ENCODE measurements at regions not wholly inside any gene's neighbourhood (a gene's known extent, or its start where the extent isn't known, plus 50 kb on each side); places are given as distances from the start of the nearest gene placed in this dataset.

- no peak overlapping the region for H3K4me3 ChIP-seq (ENCODE audit: low read length)
- no peaks in the 10 kb centered on the region for H3K9me2 ChIP-seq (replicated peaks; ENCODE audit: control insufficient read depth, low read length)
- H3F3A ChIP-seq (ENCODE audit: control insufficient read depth, insufficient read depth): no peaks in the 10 kb centered on the region
- no peaks in the 10 kb centered on the region for H3K36me3 ChIP-seq (ENCODE audit: control insufficient read depth, low read length)
- no peaks in the 10 kb centered on the region for H3K27me3 ChIP-seq (ENCODE audit: control insufficient read depth, low read length)
- no peaks in the 10 kb centered on the region for H3K9me3 ChIP-seq (ENCODE audit: control insufficient read depth, insufficient read depth, low read length)
- no peaks in the 10 kb centered on the region for H4K20me1 ChIP-seq (ENCODE audit: control insufficient read depth, insufficient read depth, low read depth, low read length)
- TF ChIP-seq, protein P1, sequence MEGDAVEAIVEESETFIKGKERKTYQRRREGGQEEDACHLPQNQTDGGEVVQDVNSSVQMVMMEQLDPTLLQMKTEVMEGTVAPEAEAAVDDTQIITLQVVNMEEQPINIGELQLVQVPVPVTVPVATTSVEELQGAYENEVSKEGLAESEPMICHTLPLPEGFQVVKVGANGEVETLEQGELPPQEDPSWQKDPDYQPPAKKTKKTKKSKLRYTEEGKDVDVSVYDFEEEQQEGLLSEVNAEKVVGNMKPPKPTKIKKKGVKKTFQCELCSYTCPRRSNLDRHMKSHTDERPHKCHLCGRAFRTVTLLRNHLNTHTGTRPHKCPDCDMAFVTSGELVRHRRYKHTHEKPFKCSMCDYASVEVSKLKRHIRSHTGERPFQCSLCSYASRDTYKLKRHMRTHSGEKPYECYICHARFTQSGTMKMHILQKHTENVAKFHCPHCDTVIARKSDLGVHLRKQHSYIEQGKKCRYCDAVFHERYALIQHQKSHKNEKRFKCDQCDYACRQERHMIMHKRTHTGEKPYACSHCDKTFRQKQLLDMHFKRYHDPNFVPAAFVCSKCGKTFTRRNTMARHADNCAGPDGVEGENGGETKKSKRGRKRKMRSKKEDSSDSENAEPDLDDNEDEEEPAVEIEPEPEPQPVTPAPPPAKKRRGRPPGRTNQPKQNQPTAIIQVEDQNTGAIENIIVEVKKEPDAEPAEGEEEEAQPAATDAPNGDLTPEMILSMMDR (IDR thresholded peaks at IDR 0.05; ENCODE audit: low read depth, low read length, poor library complexity, severe bottlenecking): no peak
- no peak for TF ChIP-seq EZH2phosphoT487 (IDR thresholded peaks at IDR 0.05; ENCODE audit: borderline replicate concordance, low read length)
- no peak overlapping the region for H3K4me2 ChIP-seq (ENCODE audit: low read length)
- no peaks in the 10 kb centered on the region for H3K4me1 ChIP-seq (ENCODE audit: control insufficient read depth, low read length)
- H3K79me2 ChIP-seq (ENCODE audit: control insufficient read depth, low read length): no peaks in the 10 kb centered on the region
- no peak overlapping the region for H3K27ac ChIP-seq (ENCODE audit: low read depth, low read length)
These were observed 279.2 kb upstream of the NOCT start for GRCh38 chr4:138736362-138736761.

DNA sequence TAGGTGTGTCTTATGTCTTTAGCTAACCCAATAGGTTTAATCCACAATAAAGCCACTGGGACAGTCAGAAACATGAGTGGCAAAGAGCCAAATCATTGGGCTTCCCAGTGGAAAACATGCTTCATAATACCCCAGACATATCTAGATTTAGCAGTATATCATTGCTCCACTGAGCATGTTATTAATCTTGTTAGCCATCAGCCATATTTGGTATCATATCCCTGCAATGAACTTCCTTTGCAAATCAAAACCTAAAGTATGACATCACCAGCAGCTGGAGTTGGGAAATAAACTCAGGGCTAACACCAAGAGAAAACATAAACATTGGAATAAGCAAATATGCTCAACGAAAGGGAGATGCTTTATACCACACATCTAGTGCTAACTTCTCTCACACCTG is 280.8 kb upstream of the NOCT start:
- no peaks in the 10 kb centered on the region for H3K9me3 ChIP-seq (ENCODE audit: control insufficient read depth, insufficient read depth, low read length)
- no peak overlapping the region for H3K4me2 ChIP-seq (ENCODE audit: low read length)
- H3K36me3 ChIP-seq (ENCODE audit: control insufficient read depth, low read length): no peaks in the 10 kb centered on the region
- TF ChIP-seq EZH2phosphoT487 (IDR thresholded peaks at IDR 0.05; ENCODE audit: borderline replicate concordance, low read length): no peak
- TF ChIP-seq, protein P1 (IDR thresholded peaks at IDR 0.05; ENCODE audit: low read depth, low read length, poor library complexity, severe bottlenecking): no peak
- no peaks in the 10 kb centered on the region for H3K79me2 ChIP-seq (ENCODE audit: control insufficient read depth, low read length)
- H4K20me1 ChIP-seq (ENCODE audit: control insufficient read depth, insufficient read depth, low read depth, low read length): no peaks in the 10 kb centered on the region
- H3K9me2 ChIP-seq (replicated peaks; ENCODE audit: control insufficient read depth, low read length): no peaks in the 10 kb centered on the region
- no peaks in the 10 kb centered on the region for H3F3A ChIP-seq (ENCODE audit: control insufficient read depth, insufficient read depth)
- H3K4me1 ChIP-seq (ENCODE audit: control insufficient read depth, low read length): no peaks in the 10 kb centered on the region
- H3K27ac ChIP-seq (ENCODE audit: low read depth, low read length): no peak overlapping the region
- no peaks in the 10 kb centered on the region for H3K27me3 ChIP-seq (ENCODE audit: control insufficient read depth, low read length)
- H3K4me3 ChIP-seq (ENCODE audit: low read length): no peak overlapping the region

DNA sequence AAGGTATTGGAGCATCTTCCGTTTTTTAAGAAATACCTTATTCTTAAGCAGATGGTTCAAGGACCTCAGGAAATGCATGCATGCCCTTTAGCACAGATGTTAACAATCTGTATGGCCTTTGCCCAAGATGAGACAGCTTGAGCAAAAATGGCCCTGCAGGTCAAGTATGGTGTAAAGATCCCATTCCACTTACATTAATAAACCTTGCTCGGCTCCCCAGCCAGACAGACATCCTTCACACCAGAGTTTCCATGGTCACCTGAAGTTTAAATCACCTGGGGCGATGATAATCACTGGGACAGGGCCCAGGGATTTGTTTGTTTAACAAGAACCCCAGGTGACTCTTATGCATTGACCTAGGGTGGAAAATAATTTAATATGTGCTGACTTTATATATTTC is 287.0 kb upstream of the NOCT start:
- Histone ChIP-seq H3K4me1 (ENCODE audit: control insufficient read depth, low read length) (no peaks in the 10 kb centered on the region), H3K9me3 (ENCODE audit: control insufficient read depth, insufficient read depth, low read length) (no peaks in the 10 kb centered on the region), H3K4me3 (ENCODE audit: low read length) (no peak overlapping the region), H3K27ac (ENCODE audit: low read depth, low read length) (no peak overlapping the region), H3F3A (ENCODE audit: control insufficient read depth, insufficient read depth) (no peaks in the 10 kb centered on the region), H3K4me2 (ENCODE audit: low read length) (no peak overlapping the region), H3K9me2 (replicated peaks; ENCODE audit: control insufficient read depth, low read length) (no peaks in the 10 kb centered on the region), H4K20me1 (ENCODE audit: control insufficient read depth, insufficient read depth, low read depth, low read length) (no peaks in the 10 kb centered on the region), H3K27me3 (ENCODE audit: control insufficient read depth, low read length) (no peaks in the 10 kb centered on the region), H3K79me2 (ENCODE audit: control insufficient read depth, low read length) (no peaks in the 10 kb centered on the region), H3K36me3 (ENCODE audit: control insufficient read depth, low read length) (no peaks in the 10 kb centered on the region)
- TF ChIP-seq, protein P1 (IDR thresholded peaks at IDR 0.05; ENCODE audit: low read depth, low read length, poor library complexity, severe bottlenecking): no peak
- no peak for TF ChIP-seq EZH2phosphoT487 (IDR thresholded peaks at IDR 0.05; ENCODE audit: borderline replicate concordance, low read length)

- Histone ChIP-seq H3K9me3 (ENCODE audit: control insufficient read depth, insufficient read depth, low read length) (no peaks in the 10 kb centered on the region), H3K4me1 (ENCODE audit: control insufficient read depth, low read length) (no peaks in the 10 kb centered on the region), H3K27ac (ENCODE audit: low read depth, low read length) (no peak overlapping the region), H3K79me2 (ENCODE audit: control insufficient read depth, low read length) (no peaks in the 10 kb centered on the region), H3K27me3 (ENCODE audit: control insufficient read depth, low read length) (no peaks in the 10 kb centered on the region), H3K4me3 (ENCODE audit: low read length) (no peak overlapping the region), H4K20me1 (ENCODE audit: control insufficient read depth, insufficient read depth, low read depth, low read length) (no peaks in the 10 kb centered on the region), H3K4me2 (ENCODE audit: low read length) (no peak overlapping the region), H3K9me2 (replicated peaks; ENCODE audit: control insufficient read depth, low read length) (no peaks in the 10 kb centered on the region), H3F3A (ENCODE audit: control insufficient read depth, insufficient read depth) (no peaks in the 10 kb centered on the region), H3K36me3 (ENCODE audit: control insufficient read depth, low read length) (no peaks in the 10 kb centered on the region)
- TF ChIP-seq, protein P1 (IDR thresholded peaks at IDR 0.05; ENCODE audit: low read depth, low read length, poor library complexity, severe bottlenecking): no peak
- no peak for TF ChIP-seq EZH2phosphoT487 (IDR thresholded peaks at IDR 0.05; ENCODE audit: borderline replicate concordance, low read length)
These were observed 287.9 kb upstream of the NOCT start for GRCh38 chr4:138727731-138728130.

All from DOHH2 (cell line).